GM23248 (cell line): ENCODE measurements at regions not wholly inside any gene's neighbourhood (a gene's known extent, or its start where the extent isn't known, plus 50 kb on each side); places are given as distances from the start of the nearest gene placed in this dataset.
"Not testable (repeated sequence)": the region's sequence is repeated elsewhere in the genome, so short reads cannot be mapped to it uniquely, and the experiment has no call there.

ENCODE experiments used
- EZH2 ChIP-seq: fragments of 200-600 bp; sonication (generic); IDR thresholded peaks from 2 replicates; pipeline ENCODE4 v1.6.1; 2018; ENCODE audit warnings: antibody characterized with exemption, mild to moderate bottlenecking; ENCODE audit not compliant: insufficient read depth, poor library complexity, severe bottlenecking
- EZH2phosphoT487 ChIP-seq: fragments of 200-600 bp; sonication (generic); IDR thresholded peaks from 2 replicates; pipeline ENCODE4 v1.6.1; 2018; ENCODE audit warnings: antibody characterized with exemption, moderate library complexity, mild to moderate bottlenecking, low read depth; ENCODE audit not compliant: insufficient read depth

GRCh38 chr10:26632171-26632570, 65.3 kb upstream of the PDSS1 start:
- TF ChIP-seq EZH2, EZH2phosphoT487: not testable (repeated sequence)
